ENCODE measurements at regions not wholly inside any gene's neighbourhood (a gene's known extent, or its start where the extent isn't known, plus 50 kb on each side); places are given as distances from the start of the nearest gene placed in this dataset.

DNA sequence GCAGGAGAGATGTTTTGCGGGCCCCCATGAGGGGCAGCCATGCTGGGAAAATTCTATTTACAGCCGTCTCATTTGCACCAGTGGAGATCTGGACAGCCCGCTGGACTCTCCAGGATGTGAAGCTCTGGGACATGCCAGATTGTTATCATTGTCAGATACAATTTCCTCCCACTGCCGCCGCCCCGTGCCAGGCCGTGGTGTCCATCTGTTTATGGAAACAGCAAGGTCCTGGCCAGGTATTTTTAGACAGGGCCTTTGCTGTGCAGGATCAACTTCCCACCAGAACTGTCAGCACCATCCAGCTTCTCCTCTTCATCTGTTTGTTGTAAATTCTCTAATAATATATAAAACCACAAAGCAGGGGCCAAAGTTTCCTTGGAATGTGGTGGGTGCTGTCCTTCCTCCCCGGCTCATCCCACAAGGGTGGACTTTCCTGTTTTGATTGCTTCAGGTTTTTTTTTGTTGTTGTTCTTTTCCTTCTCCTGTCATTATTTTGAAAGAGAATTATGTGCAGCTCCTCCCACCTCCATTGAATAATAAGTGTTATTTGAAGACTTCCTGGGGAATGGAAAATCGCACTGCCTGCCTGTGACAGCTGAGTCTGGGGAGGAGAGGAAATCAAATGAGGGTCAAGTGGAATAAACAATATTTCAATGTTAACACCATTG, 398.1 kb downstream of the TNS1 start:
- TF ChIP-seq CTCF (IDR thresholded peaks at IDR 0.05; ENCODE audit: low read depth, low read length, poor library complexity, severe bottlenecking) (no peak), EZH2phosphoT487 (IDR thresholded peaks at IDR 0.05; ENCODE audit: borderline replicate concordance, low read length) (no peak)

Measured in DOHH2 (cell line).